M059J (cell line): ENCODE measurements at regions not wholly inside any gene's neighbourhood (a gene's known extent, or its start where the extent isn't known, plus 50 kb on each side); places are given as distances from the start of the nearest gene placed in this dataset.
A peak's percentile ranks its signal among the peaks of the same experiment; 100 is the strongest.
"Not testable (repeated sequence)": the region's sequence is repeated elsewhere in the genome, so short reads cannot be mapped to it uniquely, and the experiment has no call there.

Source experiments
- DNase-seq: peaks from one replicate; pipeline ENCODE4 v3.0.0-alpha.2; 2012; ENCODE audit warnings: low read depth

GRCh38 chr9:24351258-24351657 lies 194.4 kb downstream of the IZUMO3 start:
- no peak for DNase-seq

GRCh38 chr9:24342457-24342856 lies 203.2 kb downstream of the IZUMO3 start:
- no peak for DNase-seq

- DNase-seq, result no peak
Observed at GRCh38 chr9:24333629-24334028, 212.1 kb downstream of the IZUMO3 start.

GRCh38 chr9:24298912-24299311 lies 246.8 kb downstream of the IZUMO3 start:
- no peak for DNase-seq

- DNase-seq, result no peak
Observed at GRCh38 chr9:24297931-24298330, 247.8 kb downstream of the IZUMO3 start.

- DNase-seq, result no peak
Observed at GRCh38 chr9:24296124-24296523, 249.6 kb downstream of the IZUMO3 start.

GRCh38 chr9:24293386-24293785 lies 252.3 kb downstream of the IZUMO3 start:
- DNase-seq, result no peak

- DNase-seq, result no peak
Observed at GRCh38 chr9:24286761-24287160, 258.9 kb downstream of the IZUMO3 start.

- DNase-seq, result no peak
Observed at GRCh38 chr9:24258626-24259025, 287.1 kb downstream of the IZUMO3 start.

- peak; percentile 60 for DNase-seq
Observed at GRCh38 chr9:24257726-24258125, 288.0 kb downstream of the IZUMO3 start.

- peak; percentile 31 for DNase-seq
Observed at GRCh38 chr9:24245988-24246387, 299.7 kb downstream of the IZUMO3 start.

- no peak for DNase-seq
Observed at GRCh38 chr9:24242576-24242975, 303.1 kb downstream of the IZUMO3 start.

- peak; percentile 62 for DNase-seq
Observed at GRCh38 chr9:24218656-24219055, 327.0 kb downstream of the IZUMO3 start.

- no peak for DNase-seq
Observed at GRCh38 chr9:24210641-24211040, 335.1 kb downstream of the IZUMO3 start.

GRCh38 chr9:24189986-24190385 lies 355.7 kb downstream of the IZUMO3 start:
- peak; percentile 49 for DNase-seq

- DNase-seq, result not testable (repeated sequence)
Observed at GRCh38 chr9:24180572-24180971, 354.5 kb upstream of the ELAVL2 start.

GRCh38 chr9:24144796-24145195 lies 318.8 kb upstream of the ELAVL2 start:
- DNase-seq, result no peak

- not testable (repeated sequence) for DNase-seq
Observed at GRCh38 chr9:24135072-24135471, 309.0 kb upstream of the ELAVL2 start.

GRCh38 chr9:24132244-24132643 lies 306.2 kb upstream of the ELAVL2 start:
- no peak for DNase-seq

- DNase-seq, result no peak
Observed at GRCh38 chr9:24127519-24127918, 301.5 kb upstream of the ELAVL2 start.

- peak; percentile 13 for DNase-seq
Observed at GRCh38 chr9:24118190-24118589, 292.1 kb upstream of the ELAVL2 start.

- DNase-seq, result peak; percentile 22
Observed at GRCh38 chr9:24096756-24097155, 270.7 kb upstream of the ELAVL2 start.

- no peak for DNase-seq
Observed at GRCh38 chr9:24095246-24095645, 269.2 kb upstream of the ELAVL2 start.

- no peak for DNase-seq
Observed at GRCh38 chr9:24090566-24090965, 264.5 kb upstream of the ELAVL2 start.

GRCh38 chr9:24073666-24074065 lies 247.6 kb upstream of the ELAVL2 start:
- DNase-seq, result no peak
